ENCODE measurements at regions not wholly inside any gene's neighbourhood (a gene's known extent, or its start where the extent isn't known, plus 50 kb on each side); places are given as distances from the start of the nearest gene placed in this dataset.

GRCh38 chr1:147824001-147824400 lies 63.6 kb upstream of the GJA5 start:
- Histone ChIP-seq H3F3A (replicated peaks; ENCODE audit: low read depth) (no peaks in the 10 kb centered on the region), H3K79me2 (replicated peaks; ENCODE audit: insufficient read depth) (no peaks in the 10 kb centered on the region), H3K4me2 (no peak overlapping the region), H3K9me2 (ENCODE audit: insufficient read depth) (0 out of 2 replicates have a peak, but pooled peaks cover 11% of the 10 kb centered on the region), H3K27me3 (ENCODE audit: insufficient read depth) (no peaks in the 10 kb centered on the region), H2AFZ (no peak overlapping the region), H3K36me3 (ENCODE audit: insufficient read depth) (no peaks in the 10 kb centered on the region), H3K4me3 (no peak overlapping the region), H3K27ac (ENCODE audit: low read depth) (no peak overlapping the region), H3K4me1 (ENCODE audit: insufficient read depth) (no peaks in the 10 kb centered on the region), H4K20me1 (replicated peaks; ENCODE audit: insufficient read depth) (no peaks in the 10 kb centered on the region)
- DNase-seq (ENCODE audit: low spot score) (no peak), ATAC-seq (no peak)
- no peak for TF ChIP-seq ZNF462 (CRISPR knock-in tag; IDR thresholded peaks at IDR 0.05)
- no peak for TF ChIP-seq EZH2phosphoT487 (IDR thresholded peaks at IDR 0.05; ENCODE audit: unreplicated experiment)
- TF ChIP-seq NANOG (IDR thresholded peaks at IDR 0.05; ENCODE audit: borderline replicate concordance) = no peak
- Mint-ChIP-seq H3K4me1 (no peaks in the 10 kb centered on the region), H3K36me3 (ENCODE audit: low read depth) (no peaks in the 10 kb centered on the region), H3K4me3 (no peak overlapping the region), H3K27ac (no peak overlapping the region), H3K9me3 (no peaks in the 10 kb centered on the region; the same call in 2 of the 3 replicates), H3K27me3 (ENCODE audit: insufficient read depth, low read depth, poor library complexity) (no peaks in the 10 kb centered on the region)

DNA sequence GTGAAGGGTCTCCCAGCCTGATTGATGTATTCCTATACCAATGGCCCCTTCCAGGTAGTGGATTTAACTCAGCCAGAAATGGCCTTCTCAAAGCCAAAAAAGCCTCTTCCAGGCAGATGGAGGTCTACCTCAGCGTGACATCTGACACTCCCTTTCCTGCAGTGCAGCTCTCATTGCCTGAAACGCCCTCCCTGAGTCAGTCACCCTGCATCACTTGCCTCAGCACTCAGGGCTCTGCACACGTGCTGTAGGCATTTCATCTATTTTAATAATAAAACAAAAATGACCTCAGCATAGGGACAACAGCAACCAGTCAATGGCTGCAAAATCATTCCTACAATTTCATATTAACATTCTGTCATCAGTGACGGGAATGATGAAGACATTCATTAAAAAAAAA lies 64.4 kb upstream of the GJA5 start:
- Mint-ChIP-seq H3K4me3 (no peak overlapping the region), H3K9me3 (no peaks in the 10 kb centered on the region; the same call in 2 of the 3 replicates), H3K4me1 (no peaks in the 10 kb centered on the region), H3K36me3 (ENCODE audit: low read depth) (no peaks in the 10 kb centered on the region), H3K27me3 (ENCODE audit: insufficient read depth, low read depth, poor library complexity) (no peaks in the 10 kb centered on the region), H3K27ac (no peak overlapping the region)
- Histone ChIP-seq H3K4me2 (no peak overlapping the region), H3K27ac (ENCODE audit: low read depth) (no peak overlapping the region), H3K79me2 (replicated peaks; ENCODE audit: insufficient read depth) (no peaks in the 10 kb centered on the region), H3K27me3 (ENCODE audit: insufficient read depth) (no peaks in the 10 kb centered on the region), H3K9me2 (ENCODE audit: insufficient read depth) (0 out of 2 replicates have a peak, but pooled peaks cover 11% of the 10 kb centered on the region), H4K20me1 (replicated peaks; ENCODE audit: insufficient read depth) (no peaks in the 10 kb centered on the region), H3F3A (replicated peaks; ENCODE audit: low read depth) (no peaks in the 10 kb centered on the region), H3K4me1 (ENCODE audit: insufficient read depth) (no peaks in the 10 kb centered on the region), H3K4me3 (no peak overlapping the region), H2AFZ (no peak overlapping the region), H3K36me3 (ENCODE audit: insufficient read depth) (no peaks in the 10 kb centered on the region)
- DNase-seq (ENCODE audit: low spot score) (no peak), ATAC-seq (no peak)
- TF ChIP-seq POLR2AphosphoS5 (IDR thresholded peaks at IDR 0.05; ENCODE audit: low read depth) = no peak
- no peak for TF ChIP-seq ZNF114 (CRISPR knock-in tag; IDR thresholded peaks at IDR 0.05)
- TF ChIP-seq CTCF (conservative IDR thresholded peaks at IDR 0.05; ENCODE audit: low read depth in 2 of 2) = no peak
- no peak for TF ChIP-seq JUNB (IDR thresholded peaks at IDR 0.05; ENCODE audit: unreplicated experiment)
- TF ChIP-seq CREB1 (CRISPR knock-in tag; IDR thresholded peaks at IDR 0.05; ENCODE audit: low read depth) = no peak
- TF ChIP-seq EZH2 (IDR thresholded peaks at IDR 0.05; ENCODE audit: low read depth, unreplicated experiment) = no peak
- TF ChIP-seq ETS1 (IDR thresholded peaks at IDR 0.05) = no peak

Measured in GM23338 (cell line).